ENCODE measurements at regions not wholly inside any gene's neighbourhood (a gene's known extent, or its start where the extent isn't known, plus 50 kb on each side); places are given as distances from the start of the nearest gene placed in this dataset.
"Not testable (repeated sequence)": the region's sequence is repeated elsewhere in the genome, so short reads cannot be mapped to it uniquely, and the experiment has no call there.

- Histone ChIP-seq H3K36me3 (ENCODE audit: control insufficient read depth, insufficient read depth, low read length) (no peaks in the 10 kb centered on the region), H3K27me3 (ENCODE audit: control insufficient read depth, insufficient read depth, low read length) (no peaks in the 10 kb centered on the region), H3K4me3 (ENCODE audit: low read depth, low read length) (no peak overlapping the region)
- no peak for DNase-seq (ENCODE audit: low read depth)
- no peak for TF ChIP-seq CTCF (IDR thresholded peaks at IDR 0.05; ENCODE audit: insufficient read depth, low read length, poor library complexity, severe bottlenecking)
Measured at GRCh38 chr12:46477541-46477940, 105.0 kb upstream of the SLC38A2 start.

DNA sequence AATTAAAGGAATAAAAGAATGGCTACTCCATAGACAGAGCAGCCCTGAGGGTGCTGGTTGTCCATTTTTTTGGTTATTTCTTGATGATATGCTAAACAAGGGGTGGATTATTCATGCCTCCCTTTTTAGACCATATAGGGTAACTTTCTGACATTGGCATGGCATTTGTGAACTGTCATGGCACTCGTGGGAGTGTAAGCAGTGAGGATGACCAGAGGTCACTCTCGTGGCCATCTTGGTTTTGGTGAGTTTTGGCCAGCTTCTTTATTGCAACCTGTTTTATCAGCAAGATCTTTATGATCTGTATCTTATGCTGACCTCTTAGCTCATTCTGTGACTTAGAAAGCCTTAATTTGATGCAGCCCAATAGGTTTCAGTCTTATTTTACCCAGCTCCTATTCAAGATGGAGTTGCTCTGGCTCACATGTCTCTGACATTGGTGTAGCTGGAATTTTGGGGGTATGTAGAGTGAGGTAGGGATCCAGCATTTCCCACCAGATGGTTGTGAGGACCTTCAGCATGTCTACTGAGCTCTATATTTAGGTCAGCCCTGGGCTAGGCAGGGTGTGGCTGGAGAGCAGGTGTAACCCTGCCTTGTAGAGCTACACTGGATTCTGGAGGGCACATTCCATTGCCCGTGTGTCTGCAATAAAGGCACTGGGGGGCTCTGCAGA lies 103.5 kb upstream of the SLC38A2 start:
- no peak for TF ChIP-seq CTCF (IDR thresholded peaks at IDR 0.05; ENCODE audit: insufficient read depth, low read length, poor library complexity, severe bottlenecking)

DNA sequence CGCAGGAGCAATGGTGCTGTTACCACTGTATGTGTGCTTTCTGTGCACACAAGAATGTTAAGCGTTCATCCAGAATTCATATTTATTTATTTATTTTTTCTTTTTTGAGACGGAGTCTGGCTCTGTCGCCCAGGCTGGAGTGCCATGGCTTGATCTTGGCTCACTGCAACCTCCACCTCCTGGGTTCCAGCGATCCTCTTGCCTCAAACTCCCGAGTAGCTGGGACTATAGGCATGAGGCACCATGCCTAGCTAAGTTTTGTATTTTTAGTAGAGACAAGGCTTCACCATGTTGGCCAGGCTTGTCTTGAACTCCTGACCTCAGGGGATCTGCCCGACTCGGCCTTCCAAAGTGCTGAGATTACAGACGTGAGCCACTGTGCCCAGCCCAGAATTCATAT lies 101.8 kb upstream of the SLC38A2 start:
- not testable (repeated sequence) for H3K4me3 ChIP-seq (ENCODE audit: low read depth, low read length); H3K27me3 ChIP-seq (ENCODE audit: control insufficient read depth, insufficient read depth, low read length); DNase-seq (ENCODE audit: low read depth); H3K36me3 ChIP-seq (ENCODE audit: control insufficient read depth, insufficient read depth, low read length)

More for the DNA sequence above, 103.5 kb upstream of the SLC38A2 start:
- Histone ChIP-seq H3K36me3 (ENCODE audit: control insufficient read depth, insufficient read depth, low read length) (no peaks in the 10 kb centered on the region), H3K4me3 (ENCODE audit: low read depth, low read length) (no peak overlapping the region), H3K27me3 (ENCODE audit: control insufficient read depth, insufficient read depth, low read length) (no peaks in the 10 kb centered on the region)
- DNase-seq (ENCODE audit: low read depth): no peak

GRCh38 chr12:46473634-46474329 lies 101.2 kb upstream of the SLC38A2 start:
- peak; percentile 78 for DNase-seq (ENCODE audit: low read depth)
- Histone ChIP-seq H3K27me3 (ENCODE audit: control insufficient read depth, insufficient read depth, low read length) (no peaks in the 10 kb centered on the region), H3K4me3 (ENCODE audit: low read depth, low read length) (no peak overlapping the region), H3K36me3 (ENCODE audit: control insufficient read depth, insufficient read depth, low read length) (no peaks in the 10 kb centered on the region)
- TF ChIP-seq CTCF (IDR thresholded peaks at IDR 0.05; ENCODE audit: insufficient read depth, low read length, poor library complexity, severe bottlenecking): no peak

DNA sequence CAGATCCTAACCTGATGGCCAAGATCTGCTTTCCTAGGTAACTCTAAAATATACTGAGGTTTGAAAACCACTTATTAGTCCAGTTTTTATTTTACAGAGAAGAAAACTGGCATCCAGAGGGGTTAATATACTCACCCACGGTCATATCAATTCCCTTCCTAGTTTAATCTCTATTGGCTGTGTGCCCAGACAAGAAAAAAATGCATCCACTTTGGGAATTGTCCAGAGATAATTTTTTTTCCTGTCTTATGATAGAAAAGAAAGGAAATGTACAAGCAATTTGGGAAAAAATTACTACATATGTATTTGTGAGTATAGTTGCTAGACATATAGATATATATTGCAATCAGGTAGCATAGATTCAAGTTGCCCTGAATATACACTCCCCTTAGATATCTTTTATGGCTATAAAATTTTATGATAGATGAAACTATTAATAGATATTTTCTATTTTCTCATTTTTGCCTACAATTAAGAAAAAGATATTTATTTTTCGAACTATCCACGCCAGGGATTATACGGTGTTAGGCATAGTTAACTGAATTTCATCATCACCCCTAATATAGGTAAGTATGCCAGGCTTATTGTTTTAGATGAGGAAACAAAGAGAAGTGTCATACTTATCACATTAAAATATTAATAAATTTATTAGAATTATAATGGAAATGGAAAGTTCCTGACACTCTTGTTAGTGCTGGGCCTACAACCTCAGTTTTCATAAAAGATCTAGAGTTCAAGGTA lies 100.5 kb upstream of the SLC38A2 start:
- TF ChIP-seq CTCF (IDR thresholded peaks at IDR 0.05; ENCODE audit: insufficient read depth, low read length, poor library complexity, severe bottlenecking): no peak
- no peak for DNase-seq (ENCODE audit: low read depth)
- Histone ChIP-seq H3K36me3 (ENCODE audit: control insufficient read depth, insufficient read depth, low read length) (no peaks in the 10 kb centered on the region), H3K4me3 (ENCODE audit: low read depth, low read length) (no peak overlapping the region), H3K27me3 (ENCODE audit: control insufficient read depth, insufficient read depth, low read length) (no peaks in the 10 kb centered on the region)

- no peak overlapping the region for H3K4me3 ChIP-seq (ENCODE audit: low read depth, low read length)
- DNase-seq (ENCODE audit: low read depth): no peak
- TF ChIP-seq CTCF (IDR thresholded peaks at IDR 0.05; ENCODE audit: insufficient read depth, low read length, poor library complexity, severe bottlenecking): no peak
- no peaks in the 10 kb centered on the region for H3K36me3 ChIP-seq (ENCODE audit: control insufficient read depth, insufficient read depth, low read length)
- H3K27me3 ChIP-seq (ENCODE audit: control insufficient read depth, insufficient read depth, low read length): no peaks in the 10 kb centered on the region
Measured at GRCh38 chr12:46472144-46472705, 99.7 kb upstream of the SLC38A2 start.

All from kidney epithelial cell (primary cell).